GM18526 (cell line): ENCODE measurements at regions not wholly inside any gene's neighbourhood (a gene's known extent, or its start where the extent isn't known, plus 50 kb on each side); places are given as distances from the start of the nearest gene placed in this dataset.

ENCODE experiments used
- POLR2A ChIP-seq: IDR thresholded peaks from 3 replicates; pipeline ENCODE4 v1.6.1; 2011; ENCODE audit not compliant: insufficient read length; ENCODE audit errors: extremely low read depth

- no peak for TF ChIP-seq POLR2A
These were observed 397.8 kb downstream of the GADD45G start for GRCh38 chr9:90002397-90003271.

GRCh38 chr9:90005388-90005787 lies 400.6 kb downstream of the GADD45G start:
- TF ChIP-seq POLR2A = no peak

- no peak for TF ChIP-seq POLR2A
These were observed 403.0 kb downstream of the GADD45G start for GRCh38 chr9:90007516-90008440.

- TF ChIP-seq POLR2A = no peak
These were observed 404.6 kb downstream of the GADD45G start for GRCh38 chr9:90009447-90009846.

- no peak for TF ChIP-seq POLR2A
These were observed 406.0 kb downstream of the GADD45G start for GRCh38 chr9:90010793-90011192.

GRCh38 chr9:90012949-90013348 lies 408.1 kb downstream of the GADD45G start:
- TF ChIP-seq POLR2A = no peak

- TF ChIP-seq POLR2A = no peak
These were observed 409.0 kb downstream of the GADD45G start for GRCh38 chr9:90013778-90014177.

GRCh38 chr9:90014421-90014820 lies 409.6 kb downstream of the GADD45G start:
- no peak for TF ChIP-seq POLR2A

GRCh38 chr9:90016272-90016671 lies 411.5 kb downstream of the GADD45G start:
- no peak for TF ChIP-seq POLR2A

- no peak for TF ChIP-seq POLR2A
These were observed 412.9 kb downstream of the GADD45G start for GRCh38 chr9:90017679-90018078.

- no peak for TF ChIP-seq POLR2A
These were observed 413.9 kb downstream of the GADD45G start for GRCh38 chr9:90018688-90019087.

GRCh38 chr9:90019626-90020025 lies 414.8 kb downstream of the GADD45G start:
- no peak for TF ChIP-seq POLR2A

- TF ChIP-seq POLR2A = no peak
These were observed 415.6 kb downstream of the GADD45G start for GRCh38 chr9:90020276-90020871.

- TF ChIP-seq POLR2A = no peak
These were observed 416.5 kb downstream of the GADD45G start for GRCh38 chr9:90021216-90021906.

GRCh38 chr9:90022474-90022873 lies 417.7 kb downstream of the GADD45G start:
- TF ChIP-seq POLR2A = no peak
